Left lung (tissue), 4 donors: ENCODE measurements at regions not wholly inside any gene's neighbourhood (a gene's known extent, or its start where the extent isn't known, plus 50 kb on each side); places are given as distances from the start of the nearest gene placed in this dataset.
A peak's percentile ranks its signal among the peaks of the same experiment; 100 is the strongest.

Experiments used
- ATAC-seq: fragments of 200-7000 bp; cut with Tn5 transposase; one replicate; pipeline ENCODE4 v1.9.1; 2020; ENCODE audit warnings: moderate library complexity
- DNase-seq, 4 donors: peaks; one replicate each; pipeline ENCODE4 v3.0.0-alpha.2; 2013 to 2020
- H3K27ac ChIP-seq, 2 donors: fragments of 200-600 bp; sonication (generic) in 1 of 2; one replicate each; pipeline versions ENCODE4 v1.5.0 to v1.8.0; 2020 to 2021
- H3K27me3 ChIP-seq, 2 donors: fragments of 200-600 bp; sonication (generic) in 1 of 2; one replicate each; pipeline versions ENCODE4 v1.5.0 to v1.8.0; 2020 to 2021
- H3K36me3 ChIP-seq, 2 donors: fragments of 200-600 bp; sonication (generic) in 1 of 2; one replicate each; pipeline versions ENCODE4 v1.5.0 to v1.8.0; 2020 to 2021
- H3K4me1 ChIP-seq, 2 donors: fragments of 200-600 bp; one replicate each; pipeline ENCODE4 v1.8.0; 2021
- H3K4me3 ChIP-seq, 2 donors: fragments of 200-600 bp; sonication (generic) in 1 of 2; one replicate each; pipeline versions ENCODE4 v1.5.0 to v1.8.0; 2020 to 2021; ENCODE audit warnings: mild to moderate bottlenecking in 1 of 2
- H3K9me3 ChIP-seq, 2 donors: fragments of 200-600 bp; sonication (generic) in 1 of 2; one replicate each; pipeline versions ENCODE4 v1.5.0 to v1.8.0; 2020 to 2021
- intact Hi-C, 2 donors: fragments of 100-400 bp; cut with DNase I; formaldehyde crosslinking; loops; one replicate each; pipeline versions ENCODE4 v1.11.2 to v1.14.2; 2022
- TF ChIP-seq, protein P1 (sequence below), 2 donors: fragments of 200-600 bp; sonication (generic) in 1 of 2; IDR thresholded peaks; one replicate each; pipeline versions ENCODE4 v1.5.0 to v1.8.0; 2021; ENCODE audit warnings: antibody characterized with exemption in 2 of 2
- donor health status: DM: no; HTN: yes; CAD: no.
- donor health status: DM: no; HTN: no; CAD: no.

DNA sequence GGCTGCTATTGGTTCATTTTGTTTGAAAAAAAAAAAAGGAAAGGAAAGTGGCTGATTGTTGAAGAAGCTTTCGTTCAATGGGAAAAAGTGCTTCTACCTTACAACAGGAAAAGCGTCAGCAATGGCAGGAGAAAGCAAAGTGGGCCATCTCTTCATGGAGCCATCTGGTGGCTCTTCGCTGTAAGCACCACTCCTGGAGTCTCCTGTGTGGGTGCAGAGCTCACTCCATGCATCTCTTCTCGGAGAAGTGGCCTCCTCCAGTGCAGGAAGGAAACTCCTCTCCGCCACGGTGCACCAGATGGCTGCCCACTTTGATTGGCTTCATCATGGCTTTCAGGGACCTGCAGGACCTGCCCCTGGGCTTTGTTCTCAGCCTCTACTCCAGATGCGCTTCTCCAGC is 250.9 kb downstream of the PTEN start:
- Histone ChIP-seq H3K27ac (no peak overlapping the region), H3K27me3 (no peaks in the 10 kb centered on the region), H3K4me1 (peaks cover 0 to 71% of the 10 kb centered on the region in 2 donors), H3K9me3 (no peaks in the 10 kb centered on the region), H3K36me3 (no peaks in the 10 kb centered on the region), H3K4me3 (no peak overlapping the region)
- TF ChIP-seq, protein P1, sequence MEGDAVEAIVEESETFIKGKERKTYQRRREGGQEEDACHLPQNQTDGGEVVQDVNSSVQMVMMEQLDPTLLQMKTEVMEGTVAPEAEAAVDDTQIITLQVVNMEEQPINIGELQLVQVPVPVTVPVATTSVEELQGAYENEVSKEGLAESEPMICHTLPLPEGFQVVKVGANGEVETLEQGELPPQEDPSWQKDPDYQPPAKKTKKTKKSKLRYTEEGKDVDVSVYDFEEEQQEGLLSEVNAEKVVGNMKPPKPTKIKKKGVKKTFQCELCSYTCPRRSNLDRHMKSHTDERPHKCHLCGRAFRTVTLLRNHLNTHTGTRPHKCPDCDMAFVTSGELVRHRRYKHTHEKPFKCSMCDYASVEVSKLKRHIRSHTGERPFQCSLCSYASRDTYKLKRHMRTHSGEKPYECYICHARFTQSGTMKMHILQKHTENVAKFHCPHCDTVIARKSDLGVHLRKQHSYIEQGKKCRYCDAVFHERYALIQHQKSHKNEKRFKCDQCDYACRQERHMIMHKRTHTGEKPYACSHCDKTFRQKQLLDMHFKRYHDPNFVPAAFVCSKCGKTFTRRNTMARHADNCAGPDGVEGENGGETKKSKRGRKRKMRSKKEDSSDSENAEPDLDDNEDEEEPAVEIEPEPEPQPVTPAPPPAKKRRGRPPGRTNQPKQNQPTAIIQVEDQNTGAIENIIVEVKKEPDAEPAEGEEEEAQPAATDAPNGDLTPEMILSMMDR (IDR thresholded peaks at IDR 0.05), result peak; percentile 48 to 69
- DNase-seq (peak in 2 of 4 donors; percentile 38 to 51), ATAC-seq (peak; percentile 80)
- intact Hi-C loops, result no loop called here

DNA sequence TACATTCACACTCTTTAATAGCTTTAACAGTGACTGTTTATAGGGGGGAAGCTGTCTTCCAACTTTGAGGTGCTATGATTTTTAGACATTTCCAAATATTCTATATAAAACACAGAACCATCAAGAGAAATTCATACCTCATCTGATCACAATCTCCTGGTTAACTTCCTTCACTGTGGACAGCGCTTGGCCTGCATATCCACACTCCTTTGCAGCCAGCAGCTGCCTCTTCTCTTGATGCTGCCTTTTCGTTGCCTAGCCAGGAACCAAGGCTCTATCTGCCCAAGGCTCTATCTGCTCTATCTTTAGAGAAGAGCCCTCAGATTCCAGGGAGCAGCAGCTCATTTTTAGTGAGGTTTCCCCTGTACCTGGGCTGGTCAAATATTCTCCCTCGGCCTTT is 252.0 kb downstream of the PTEN start:
- DNase-seq, result no peak
- H3K4me1 ChIP-seq, result peaks cover 0 to 78% of the 10 kb centered on the region in 2 donors
- H3K27ac ChIP-seq, result no peak overlapping the region
- TF ChIP-seq, protein P1 (IDR thresholded peaks at IDR 0.05), result no peak
- ATAC-seq, result no peak
- intact Hi-C loops, result no loop called here
- no peaks in the 10 kb centered on the region for H3K27me3 ChIP-seq
- H3K9me3 ChIP-seq, result no peaks in the 10 kb centered on the region
- no peaks in the 10 kb centered on the region for H3K36me3 ChIP-seq
- no peak overlapping the region for H3K4me3 ChIP-seq

DNA sequence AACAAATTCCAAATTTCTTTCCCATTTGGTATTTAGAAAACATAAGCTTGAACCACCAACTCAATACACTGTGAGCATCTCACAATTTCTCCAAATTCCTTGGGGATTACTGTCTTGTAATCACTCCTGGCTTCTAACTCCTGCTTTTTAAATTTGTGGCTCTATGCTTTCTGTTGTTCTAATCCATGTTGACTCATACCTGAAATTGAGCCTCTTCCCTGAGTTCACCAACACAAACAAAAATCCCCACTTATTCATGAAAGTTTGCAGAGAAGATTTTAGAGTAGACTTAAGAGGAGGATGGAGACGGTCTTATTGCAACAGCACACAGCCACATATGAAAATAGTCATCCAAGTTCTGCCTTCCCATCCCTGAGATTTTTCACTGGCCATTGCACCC is 252.5 kb downstream of the PTEN start:
- no peak for ATAC-seq
- DNase-seq, result no peak
- H3K4me1 ChIP-seq, result peaks cover 0 to 83% of the 10 kb centered on the region in 2 donors

DNA sequence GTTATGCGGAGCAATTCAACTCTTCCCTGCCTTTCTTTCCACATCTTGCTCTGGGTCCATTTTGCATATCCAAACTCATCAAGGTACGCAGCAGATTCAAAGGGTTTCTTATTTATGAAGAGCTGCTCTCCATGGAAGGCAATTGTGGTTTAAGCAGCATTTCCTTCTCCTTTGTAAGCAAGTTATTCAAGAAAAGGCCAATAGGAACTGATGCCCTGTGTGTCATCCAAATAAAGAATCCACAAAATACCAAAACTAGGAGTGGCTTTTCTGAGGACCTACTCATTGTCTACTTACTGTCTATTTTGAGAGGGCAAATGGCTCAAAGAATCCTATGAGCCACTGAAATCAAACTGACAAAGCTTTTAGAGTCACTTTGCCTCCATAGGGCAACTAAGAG is 253.1 kb downstream of the PTEN start:
- ATAC-seq (no peak), DNase-seq (no peak)
- no peak overlapping the region for H3K4me3 ChIP-seq
- peak overlapping the region in 1 of 2 donors; percentile 35 for H3K27ac ChIP-seq
- TF ChIP-seq, protein P1 (IDR thresholded peaks at IDR 0.05), result no peak
- H3K27me3 ChIP-seq, result no peaks in the 10 kb centered on the region
- no peaks in the 10 kb centered on the region for H3K9me3 ChIP-seq
- intact Hi-C loops, result no loop called here
- H3K36me3 ChIP-seq, result no peaks in the 10 kb centered on the region
- peaks cover 0 to 80% of the 10 kb centered on the region in 2 donors for H3K4me1 ChIP-seq

More for the DNA sequence above, 252.5 kb downstream of the PTEN start:
- peak overlapping the region in 1 of 2 donors; percentile 35 for H3K27ac ChIP-seq
- H3K9me3 ChIP-seq, result no peaks in the 10 kb centered on the region
- TF ChIP-seq, protein P1 (IDR thresholded peaks at IDR 0.05), result no peak
- intact Hi-C loops, result no loop called here
- H3K4me3 ChIP-seq, result no peak overlapping the region
- no peaks in the 10 kb centered on the region for H3K36me3 ChIP-seq
- no peaks in the 10 kb centered on the region for H3K27me3 ChIP-seq

GRCh38 chr10:88116971-88117626 is 253.7 kb downstream of the PTEN start:
- Histone ChIP-seq H3K4me3 (no peak overlapping the region), H3K9me3 (no peaks in the 10 kb centered on the region), H3K27me3 (no peaks in the 10 kb centered on the region), H3K27ac (peak overlapping the region in 1 of 2 donors; percentile 35), H3K4me1 (peaks cover 0 to 79% of the 10 kb centered on the region in 2 donors), H3K36me3 (no peaks in the 10 kb centered on the region)
- TF ChIP-seq, protein P1 (IDR thresholded peaks at IDR 0.05), result no peak
- ATAC-seq, result no peak
- intact Hi-C loops, result no loop called here
- DNase-seq, result no peak
